GM23248 (cell line): ENCODE measurements at regions not wholly inside any gene's neighbourhood (a gene's known extent, or its start where the extent isn't known, plus 50 kb on each side); places are given as distances from the start of the nearest gene placed in this dataset.
A peak's percentile ranks its signal among the peaks of the same experiment; 100 is the strongest.

ENCODE experiments used
- DNase-seq: peaks from one replicate; pipeline ENCODE4 v3.0.0-alpha.2; 2015
- H2AFZ ChIP-seq: fragments of 200-600 bp; sonication (generic); 2 replicates; pipeline ENCODE4 v1.6.1; 2016; ENCODE audit warnings: antibody characterized with exemption
- H3F3A ChIP-seq: fragments of 200-600 bp; sonication (generic); 2 replicates; pipeline ENCODE4 v1.6.1; 2016; ENCODE audit warnings: mild to moderate bottlenecking, antibody characterized with exemption, mixed run types; ENCODE audit not compliant: insufficient read depth
- H3K27ac ChIP-seq: fragments of 200-600 bp; sonication (generic); 2 replicates; pipeline ENCODE4 v1.5.1; 2016; ENCODE audit warnings: mild to moderate bottlenecking
- H3K27me3 ChIP-seq: fragments of 200-600 bp; sonication (generic); replicated peaks from 2 replicates; pipeline ENCODE4 v1.6.1; 2016; ENCODE audit warnings: mild to moderate bottlenecking; ENCODE audit not compliant: insufficient read depth
- H3K36me3 ChIP-seq: fragments of 200-600 bp; sonication (generic); 2 replicates; pipeline ENCODE4 v1.6.1; 2016; ENCODE audit warnings: low read depth, mild to moderate bottlenecking
- H3K4me1 ChIP-seq: fragments of 200-600 bp; sonication (generic); 2 replicates; pipeline ENCODE4 v1.6.1; 2016; ENCODE audit warnings: mild to moderate bottlenecking; ENCODE audit not compliant: insufficient read depth
- H3K4me2 ChIP-seq: fragments of 200-600 bp; sonication (generic); one replicate; pipeline ENCODE4 v1.6.1; 2016; ENCODE audit warnings: mild to moderate bottlenecking; ENCODE audit not compliant: unreplicated experiment
- H3K4me3 ChIP-seq: fragments of 200-600 bp; sonication (generic); 2 replicates; pipeline ENCODE4 v1.5.1; 2016; ENCODE audit warnings: mild to moderate bottlenecking
- H3K79me2 ChIP-seq: fragments of 200-600 bp; sonication (generic); 2 replicates; pipeline ENCODE4 v1.6.1; 2016; ENCODE audit warnings: mild to moderate bottlenecking; ENCODE audit not compliant: insufficient read depth
- H3K9ac ChIP-seq: fragments of 200-600 bp; sonication (generic); 2 replicates; pipeline ENCODE4 v1.6.1; 2016; ENCODE audit warnings: mild to moderate bottlenecking
- H3K9me2 ChIP-seq: fragments of 200-600 bp; sonication (generic); 2 replicates; pipeline ENCODE4 v1.6.1; 2016; ENCODE audit warnings: mixed run types, mild to moderate bottlenecking, moderate library complexity; ENCODE audit not compliant: insufficient read depth
- H3K9me3 ChIP-seq: fragments of 200-600 bp; sonication (generic); one replicate; pipeline ENCODE4 v1.6.1; 2017; ENCODE audit warnings: low read depth
- H4K20me1 ChIP-seq: fragments of 200-600 bp; sonication (generic); 2 replicates; pipeline ENCODE4 v1.6.0; 2016; ENCODE audit not compliant: insufficient read depth
- EZH2 ChIP-seq: fragments of 200-600 bp; sonication (generic); IDR thresholded peaks from 2 replicates; pipeline ENCODE4 v1.6.1; 2018; ENCODE audit warnings: antibody characterized with exemption, mild to moderate bottlenecking; ENCODE audit not compliant: insufficient read depth, poor library complexity, severe bottlenecking
- EZH2phosphoT487 ChIP-seq: fragments of 200-600 bp; sonication (generic); IDR thresholded peaks from 2 replicates; pipeline ENCODE4 v1.6.1; 2018; ENCODE audit warnings: antibody characterized with exemption, moderate library complexity, mild to moderate bottlenecking, low read depth; ENCODE audit not compliant: insufficient read depth
- WGBS, 2 experiments: methylation state at CpG; one replicate each; pipeline ENCODE4 v1.1.6; 2015 to 2017; ENCODE audit warnings: low lambda C conversion rate in 2 of 2, low coverage in 1 of 2; ENCODE audit errors: missing lambda C conversion rate in 2 of 2; 5-methylcytosine and 5-hydroxymethylcytosine counted together
- in situ Hi-C: fragments of 300-500 bp; cut with MboI; formaldehyde crosslinking; loops from 2 replicates; pipeline ENCODE4 v1.15.0; 2020

DNA sequence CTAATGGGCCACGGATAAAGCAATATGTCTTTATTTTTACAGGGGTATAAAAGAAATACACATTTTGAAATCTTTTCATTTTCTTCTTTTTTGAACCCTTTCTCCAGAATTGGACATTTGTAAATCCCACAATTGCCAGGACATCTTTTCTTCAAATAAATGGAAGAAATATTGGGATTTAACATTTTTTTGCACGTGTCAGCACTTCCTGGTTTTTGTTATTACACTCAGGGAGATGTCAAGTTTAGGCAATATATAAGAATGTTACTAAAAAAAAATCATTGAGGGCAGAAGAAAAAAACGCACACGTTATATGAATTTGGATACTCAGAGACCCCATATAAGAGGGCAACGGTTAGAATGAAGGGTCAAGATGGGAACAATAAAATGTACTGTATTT, 78.3 kb upstream of the TMCO5A start:
- Histone ChIP-seq H3K4me3 (no peak overlapping the region), H3K9ac (no peak overlapping the region), H3K4me2 (no peak overlapping the region), H3K9me2 (no peaks in the 10 kb centered on the region), H3F3A (no peaks in the 10 kb centered on the region), H3K4me1 (no peaks in the 10 kb centered on the region), H3K36me3 (no peaks in the 10 kb centered on the region), H2AFZ (no peak overlapping the region), H3K27ac (no peak overlapping the region), H3K27me3 (no peaks in the 10 kb centered on the region), H4K20me1 (no peaks in the 10 kb centered on the region), H3K79me2 (no peaks in the 10 kb centered on the region), H3K9me3 (no peaks in the 10 kb centered on the region)
- WGBS, 2 experiments = 74 to 81% methylated on average over 5 of the region's 5 CpGs
- in situ Hi-C loops = no loop called here
- TF ChIP-seq EZH2phosphoT487 (no peak), EZH2 (no peak)
- no peak for DNase-seq

DNA sequence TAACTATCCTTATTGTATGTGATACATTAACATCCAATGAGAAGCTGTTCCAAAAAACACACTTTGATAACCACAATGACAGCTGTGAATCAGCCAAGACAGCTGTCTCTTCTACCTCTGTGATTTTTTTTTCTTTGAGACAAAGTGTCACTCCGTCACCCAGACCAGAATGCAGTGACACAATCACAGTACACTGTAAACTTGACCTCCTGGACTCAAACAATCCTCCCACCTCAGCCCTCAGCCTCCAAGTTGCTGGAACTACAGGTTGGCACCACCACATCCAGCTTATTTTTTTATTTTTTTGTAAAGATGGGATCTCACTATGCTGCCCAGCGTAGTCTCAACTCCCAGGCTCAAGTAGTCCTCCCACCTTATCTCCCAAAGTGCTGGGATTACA, 73.5 kb upstream of the TMCO5A start:
- Histone ChIP-seq H3K9ac (no peak overlapping the region), H3K9me2 (no peaks in the 10 kb centered on the region), H3F3A (no peaks in the 10 kb centered on the region), H3K27ac (no peak overlapping the region), H3K36me3 (no peaks in the 10 kb centered on the region), H3K4me3 (no peak overlapping the region), H4K20me1 (no peaks in the 10 kb centered on the region), H2AFZ (no peak overlapping the region), H3K4me1 (no peaks in the 10 kb centered on the region), H3K79me2 (no peaks in the 10 kb centered on the region), H3K9me3 (no peaks in the 10 kb centered on the region), H3K27me3 (no peaks in the 10 kb centered on the region), H3K4me2 (no peak overlapping the region)
- WGBS, 2 experiments = 64 to 70% methylated on average over 2 of the region's 2 CpGs
- no peak for DNase-seq
- no peak for TF ChIP-seq EZH2
- no peak for TF ChIP-seq EZH2phosphoT487
- in situ Hi-C loops = no loop called here

DNA sequence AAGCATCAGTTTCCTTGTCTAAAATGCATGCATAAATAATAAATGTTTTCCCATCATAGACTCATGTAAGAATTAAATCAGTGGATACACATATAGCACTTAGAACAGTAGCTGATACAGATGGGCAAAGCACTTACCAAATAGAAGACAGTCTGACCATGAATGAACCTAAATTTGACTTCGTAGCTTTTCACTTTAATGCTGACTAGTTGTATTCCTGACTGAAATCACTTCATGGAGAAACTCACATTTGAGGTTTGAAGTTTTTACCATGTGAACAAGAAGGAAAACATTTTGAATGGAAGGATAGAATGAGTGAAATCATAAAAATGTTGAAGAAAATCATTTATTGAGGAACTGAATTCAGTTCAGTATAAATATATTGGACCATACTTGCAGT, 68.8 kb upstream of the TMCO5A start:
- H3K4me3 ChIP-seq = no peak overlapping the region
- no peak for DNase-seq
- no peak overlapping the region for H3K27ac ChIP-seq
- in situ Hi-C loops = no loop called here
- no peak overlapping the region for H2AFZ ChIP-seq
- no peak overlapping the region for H3K4me2 ChIP-seq
- H3K36me3 ChIP-seq = no peaks in the 10 kb centered on the region
- TF ChIP-seq EZH2 (no peak), EZH2phosphoT487 (no peak)
- no peaks in the 10 kb centered on the region for H3K4me1 ChIP-seq
- H4K20me1 ChIP-seq = no peaks in the 10 kb centered on the region
- no peaks in the 10 kb centered on the region for H3K9me3 ChIP-seq
- WGBS, 2 experiments = 77 to 81% methylated on average over 1 of the region's 1 CpG
- H3K79me2 ChIP-seq = no peaks in the 10 kb centered on the region
- H3K9ac ChIP-seq = no peak overlapping the region
- no peaks in the 10 kb centered on the region for H3K27me3 ChIP-seq
- no peaks in the 10 kb centered on the region for H3F3A ChIP-seq
- H3K9me2 ChIP-seq = no peaks in the 10 kb centered on the region

DNA sequence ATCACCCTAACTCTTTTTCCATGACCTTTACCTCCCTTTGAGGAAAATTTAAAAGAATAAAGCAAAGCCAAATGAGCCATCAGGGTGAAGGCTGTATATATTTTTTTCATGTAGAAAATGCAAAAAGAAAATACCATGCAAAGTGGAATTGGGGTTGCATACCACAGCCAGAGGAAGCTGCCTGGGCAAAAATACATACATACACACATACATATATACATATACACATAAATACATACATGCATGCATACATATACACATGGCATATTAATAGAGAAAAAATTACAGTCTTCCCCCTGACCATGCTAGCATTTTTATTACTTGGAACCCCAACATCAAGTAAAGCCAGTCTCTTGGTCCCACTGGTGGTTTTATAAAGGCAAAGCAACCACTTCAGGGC, 63.7 kb upstream of the TMCO5A start:
- Histone ChIP-seq H3K4me1 (peaks cover 16% of the 10 kb centered on the region), H3K27me3 (no peaks in the 10 kb centered on the region), H2AFZ (no peak overlapping the region), H3K36me3 (no peaks in the 10 kb centered on the region), H3K4me3 (no peak overlapping the region), H3K27ac (no peak overlapping the region), H3K79me2 (no peaks in the 10 kb centered on the region), H3K9me2 (no peaks in the 10 kb centered on the region), H3K9ac (no peak overlapping the region), H4K20me1 (no peaks in the 10 kb centered on the region), H3K4me2 (no peak overlapping the region), H3F3A (no peaks in the 10 kb centered on the region), H3K9me3 (no peaks in the 10 kb centered on the region)
- no peak for DNase-seq
- in situ Hi-C loops = no loop called here
- no peak for TF ChIP-seq EZH2phosphoT487
- no peak for TF ChIP-seq EZH2

DNA sequence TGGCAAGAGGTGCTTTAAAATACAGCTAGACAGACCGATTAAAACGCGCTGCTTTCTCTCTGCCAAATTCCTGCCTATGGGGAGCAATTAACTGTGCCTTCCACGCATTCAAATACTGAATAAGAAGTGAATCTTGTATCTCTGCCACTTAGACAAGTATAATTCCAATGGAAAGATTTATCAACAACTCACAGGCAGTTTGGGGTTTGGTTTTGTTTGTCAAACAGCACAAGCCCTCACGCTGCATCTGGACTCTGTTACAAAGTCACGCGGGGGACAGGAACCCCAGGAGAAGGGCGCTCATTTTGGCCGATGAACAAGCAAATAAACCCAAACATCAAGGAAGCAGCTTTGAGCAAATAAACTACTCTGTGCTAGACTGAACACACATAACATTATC, 61.8 kb upstream of the TMCO5A start:
- Histone ChIP-seq H3K4me2 (peak overlapping the region; percentile 32), H4K20me1 (no peaks in the 10 kb centered on the region), H2AFZ (peak overlapping the region; percentile 81), H3K9me2 (no peaks in the 10 kb centered on the region), H3K27ac (no peak overlapping the region), H3K36me3 (no peaks in the 10 kb centered on the region), H3K79me2 (no peaks in the 10 kb centered on the region), H3F3A (peaks cover 3% of the 10 kb centered on the region; the same call in 1 of the 2 replicates), H3K4me3 (no peak overlapping the region; the same call in 1 of the 2 replicates), H3K9me3 (no peaks in the 10 kb centered on the region), H3K4me1 (peaks cover 26% of the 10 kb centered on the region), H3K27me3 (no peaks in the 10 kb centered on the region), H3K9ac (no peak overlapping the region)
- in situ Hi-C loops = no loop called here
- TF ChIP-seq EZH2phosphoT487 = no peak
- TF ChIP-seq EZH2 = no peak
- DNase-seq = peak; percentile 19
- 14 to 18% methylated on average over 9 of the region's 9 CpGs for WGBS, 2 experiments
